DND-41 (cell line): ENCODE measurements at regions not wholly inside any gene's neighbourhood (a gene's known extent, or its start where the extent isn't known, plus 50 kb on each side); places are given as distances from the start of the nearest gene placed in this dataset.
"Not testable (repeated sequence)": the region's sequence is repeated elsewhere in the genome, so short reads cannot be mapped to it uniquely, and the experiment has no call there.

Source experiments
- ATAC-seq: fragments of 200-7000 bp; cut with Tn5 transposase; 3 replicates; pipeline ENCODE4 v1.9.1; 2021; ENCODE audit warnings: low read depth; ENCODE audit not compliant: insufficient read depth
- DNase-seq: peaks from one replicate; pipeline ENCODE4 v3.0.0-alpha.2; 2020
- H2AFZ ChIP-seq: 2 replicates; pipeline ENCODE4 v1.6.0; 2012; ENCODE audit warnings: low read depth, low read length
- H3K27ac ChIP-seq: 2 replicates; pipeline ENCODE4 v1.5.1; 2012; ENCODE audit warnings: low read length, inconsistent platforms
- H3K27me3 ChIP-seq: fragments of 200-600 bp; sonication (generic); 2 replicates; pipeline ENCODE4 v1.6.0; 2012; ENCODE audit warnings: low read length, mild to moderate bottlenecking, inconsistent platforms; ENCODE audit not compliant: insufficient read depth, poor library complexity
- H3K36me3 ChIP-seq: 2 replicates; pipeline ENCODE4 v1.5.1; 2012; ENCODE audit warnings: low read length, inconsistent platforms; ENCODE audit not compliant: insufficient read depth
- H3K4me1 ChIP-seq: 2 replicates; pipeline ENCODE4 v1.5.1; 2012; ENCODE audit warnings: mild to moderate bottlenecking, low read length; ENCODE audit not compliant: insufficient read depth
- H3K4me2 ChIP-seq: 2 replicates; pipeline ENCODE4 v1.6.0; 2012; ENCODE audit warnings: mild to moderate bottlenecking, moderate library complexity, low read length, inconsistent platforms; ENCODE audit not compliant: insufficient read depth
- H3K4me3 ChIP-seq, 2 experiments: fragments of 200-600 bp in 1 of 2; shearing (Covaris generic) in 1 of 2; 2 replicates each; pipeline ENCODE4 v1.5.1; 2012 to 2016; ENCODE audit warnings: inconsistent platforms in 2 of 2, low read length in 2 of 2, mild to moderate bottlenecking in 2 of 2, low read depth in 1 of 2, moderate library complexity in 1 of 2
- H3K79me2 ChIP-seq: 2 replicates; pipeline ENCODE4 v1.6.0; 2012; ENCODE audit warnings: low read length, inconsistent platforms; ENCODE audit not compliant: insufficient read depth
- H3K9ac ChIP-seq: 2 replicates; pipeline ENCODE4 v1.6.0; 2012; ENCODE audit warnings: low read depth, mild to moderate bottlenecking, inconsistent platforms, low read length, moderate library complexity
- H3K9me3 ChIP-seq: 2 replicates; pipeline ENCODE4 v1.5.1; 2012; ENCODE audit warnings: low read length, moderate library complexity, mild to moderate bottlenecking, inconsistent platforms; ENCODE audit not compliant: insufficient read depth, severe bottlenecking
- H4K20me1 ChIP-seq: 2 replicates; pipeline ENCODE4 v1.6.0; 2012; ENCODE audit warnings: low read length; ENCODE audit not compliant: insufficient read depth
- CTCF ChIP-seq: IDR thresholded peaks from 2 replicates; pipeline ENCODE4 v1.5.1; 2012; ENCODE audit warnings: borderline replicate concordance, low read length, moderate library complexity, mild to moderate bottlenecking; ENCODE audit not compliant: poor library complexity, severe bottlenecking; ENCODE audit errors: extremely low read depth
- EZH2 ChIP-seq: IDR thresholded peaks from 3 replicates; pipeline ENCODE4 v1.6.1; 2012; ENCODE audit warnings: borderline replicate concordance, low read depth, mild to moderate bottlenecking, moderate library complexity, low read length, inconsistent platforms; ENCODE audit not compliant: severe bottlenecking

- Histone ChIP-seq H4K20me1 (no peaks in the 10 kb centered on the region), H3K4me3 (no peak overlapping the region), H3K79me2 (no peaks in the 10 kb centered on the region), H3K27ac (no peak overlapping the region), H3K36me3 (no peaks in the 10 kb centered on the region), H3K9ac (no peak overlapping the region), H3K4me2 (no peak overlapping the region), H2AFZ (no peak overlapping the region), H3K4me1 (no peaks in the 10 kb centered on the region), H3K9me3 (no peaks in the 10 kb centered on the region), H3K27me3 (peaks cover 4% of the 10 kb centered on the region)
- DNase-seq (no peak), ATAC-seq (no peak)
- no peak for TF ChIP-seq CTCF
Observed at GRCh38 chr6:120451508-120451907, 882.8 kb downstream of the TBC1D32 start.

- no peaks in the 10 kb centered on the region for H3K79me2 ChIP-seq
- H4K20me1 ChIP-seq: no peaks in the 10 kb centered on the region
- peaks cover 4% of the 10 kb centered on the region for H3K27me3 ChIP-seq
- no peak overlapping the region for H3K4me2 ChIP-seq
- DNase-seq (no peak), ATAC-seq (no peak)
- H3K36me3 ChIP-seq: no peaks in the 10 kb centered on the region
- no peaks in the 10 kb centered on the region for H3K4me1 ChIP-seq
- no peak overlapping the region for H2AFZ ChIP-seq
- no peaks in the 10 kb centered on the region for H3K9me3 ChIP-seq
- no peak overlapping the region for H3K27ac ChIP-seq
- H3K4me3 ChIP-seq: no peak overlapping the region
- TF ChIP-seq CTCF (no peak), EZH2 (no peak)
- no peak overlapping the region for H3K9ac ChIP-seq
Observed at GRCh38 chr6:120447605-120448004, 886.7 kb downstream of the TBC1D32 start.

- H3K4me1 ChIP-seq, DNase-seq, H3K9me3 ChIP-seq, ATAC-seq, H2AFZ ChIP-seq, H3K36me3 ChIP-seq, H4K20me1 ChIP-seq, H3K9ac ChIP-seq, H3K27ac ChIP-seq, H3K4me2 ChIP-seq, H3K79me2 ChIP-seq, H3K4me3 ChIP-seq, H3K27me3 ChIP-seq: not testable (repeated sequence)
Observed at GRCh38 chr6:120432840-120433239, 901.4 kb downstream of the TBC1D32 start.

GRCh38 chr6:120431841-120432240, 902.4 kb downstream of the TBC1D32 start:
- Histone ChIP-seq H3K36me3 (no peaks in the 10 kb centered on the region), H3K9me3 (no peaks in the 10 kb centered on the region), H3K79me2 (no peaks in the 10 kb centered on the region), H3K4me2 (no peak overlapping the region), H3K27ac (no peak overlapping the region), H3K9ac (no peak overlapping the region), H3K27me3 (no peaks in the 10 kb centered on the region), H3K4me3 (no peak overlapping the region), H3K4me1 (no peaks in the 10 kb centered on the region), H2AFZ (no peak overlapping the region), H4K20me1 (no peaks in the 10 kb centered on the region)
- no peak for TF ChIP-seq EZH2
- TF ChIP-seq CTCF: no peak
- DNase-seq (no peak), ATAC-seq (no peak)
